Glomerular visceral epithelial cell (primary cell): ENCODE measurements at regions not wholly inside any gene's neighbourhood (a gene's known extent, or its start where the extent isn't known, plus 50 kb on each side); places are given as distances from the start of the nearest gene placed in this dataset.

Source experiments
- DNase-seq: peaks from one replicate; pipeline ENCODE4 v3.0.0-alpha.2; 2016; ENCODE audit errors: extremely low spot score

DNA sequence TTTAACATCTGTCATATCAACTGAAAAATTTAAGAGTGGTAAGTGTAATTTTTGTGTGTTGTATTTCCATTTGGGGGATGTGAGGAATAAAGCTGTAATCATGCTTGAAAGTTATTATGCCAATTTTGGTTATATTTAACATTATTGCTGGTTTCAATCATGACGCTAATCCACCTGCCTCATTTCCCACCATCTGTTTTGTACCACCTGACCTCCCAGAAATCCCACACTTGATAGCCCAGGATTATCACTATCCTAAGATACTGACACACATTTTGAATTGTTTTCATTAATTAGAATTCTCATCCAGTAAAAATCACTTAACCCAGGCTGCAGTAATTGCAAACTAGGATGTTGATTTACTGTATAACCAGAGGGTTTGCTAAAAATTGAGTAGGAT lies 1119.8 kb downstream of the AACS start:
- DNase-seq = no peak

GRCh38 chr12:126189856-126190255 lies 1124.6 kb downstream of the AACS start:
- no peak for DNase-seq

DNA sequence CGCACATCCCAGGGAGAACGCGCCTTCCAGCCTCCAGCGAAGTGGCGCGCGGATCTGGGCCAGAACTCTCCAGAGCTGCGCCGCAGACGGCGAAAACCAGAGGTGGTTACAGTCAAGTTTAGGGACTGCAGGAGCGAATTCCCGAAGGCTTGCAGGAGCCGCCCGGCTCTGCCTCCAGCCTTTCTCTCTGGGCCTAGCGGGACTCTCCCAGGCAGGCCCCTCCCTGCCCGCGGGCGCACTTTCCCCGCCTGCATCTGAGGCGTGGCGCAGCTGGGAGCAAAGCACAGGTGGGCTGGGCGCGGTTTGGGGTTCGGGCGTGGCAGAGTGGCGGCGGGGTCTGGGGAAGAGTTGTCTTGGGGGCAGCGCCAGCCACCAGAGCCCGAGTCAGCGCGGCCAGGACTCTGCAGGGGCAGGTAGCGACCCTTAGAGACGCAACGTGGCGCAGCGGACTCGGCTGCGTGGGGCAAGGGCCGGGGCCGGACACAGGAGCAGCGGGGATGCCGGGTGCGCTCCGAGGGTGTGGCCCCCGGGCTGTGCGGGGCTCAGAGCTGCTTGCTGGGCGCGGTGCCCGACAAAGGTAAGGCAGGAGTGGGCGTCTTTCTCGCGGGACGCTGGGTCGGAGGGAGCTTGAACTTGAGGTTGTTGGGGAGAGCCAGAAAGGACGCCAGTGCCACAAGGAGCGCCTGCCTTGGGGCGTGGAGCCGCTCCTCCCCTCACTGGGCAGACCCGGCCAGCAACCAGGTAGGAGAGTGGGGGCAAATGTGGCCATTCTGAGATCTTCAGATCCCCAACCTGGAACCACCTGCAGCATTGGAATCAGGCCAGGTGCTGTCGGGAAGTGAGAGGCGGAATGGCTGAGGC lies 1126.0 kb downstream of the AACS start:
- peak; percentile 40 for DNase-seq

GRCh38 chr12:126191949-126192348 lies 1126.7 kb downstream of the AACS start:
- DNase-seq = no peak

DNA sequence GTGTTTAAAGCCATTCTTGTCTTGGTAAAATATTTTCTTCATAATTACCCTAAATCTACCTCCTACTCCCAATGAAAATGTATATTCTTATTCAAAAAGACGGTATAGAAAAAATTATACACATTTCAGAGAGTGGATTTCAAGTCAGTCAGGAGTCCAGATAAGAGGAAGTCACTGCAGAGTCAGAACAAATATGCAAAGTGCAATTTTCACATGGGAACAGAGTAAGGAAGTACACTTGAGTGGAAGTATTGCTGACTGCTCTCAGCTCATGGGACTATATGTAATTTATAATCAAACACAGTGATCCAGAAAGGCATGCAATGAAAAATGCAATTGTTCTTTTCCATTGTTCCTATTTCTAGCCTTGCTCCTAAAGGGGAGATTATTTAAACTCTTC lies 1128.0 kb downstream of the AACS start:
- no peak for DNase-seq

DNA sequence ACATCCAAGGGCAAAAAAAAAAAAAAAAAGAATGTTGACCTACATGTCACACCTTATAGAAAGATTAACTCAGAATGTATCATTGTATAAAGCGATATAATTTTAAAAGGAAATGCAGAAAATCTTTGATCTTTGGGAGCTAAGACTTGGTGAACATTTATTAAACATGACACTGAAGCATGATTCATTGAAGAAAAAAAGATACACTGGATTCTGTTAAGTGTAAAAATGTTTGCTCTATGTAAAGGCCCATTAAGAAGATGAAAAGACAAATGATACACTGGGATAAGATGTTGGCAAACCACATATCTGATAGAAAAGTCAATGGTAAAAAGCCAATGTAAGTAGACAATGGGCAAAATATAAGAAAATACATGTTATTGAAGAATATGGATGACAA lies 1131.0 kb downstream of the AACS start:
- no peak for DNase-seq

DNA sequence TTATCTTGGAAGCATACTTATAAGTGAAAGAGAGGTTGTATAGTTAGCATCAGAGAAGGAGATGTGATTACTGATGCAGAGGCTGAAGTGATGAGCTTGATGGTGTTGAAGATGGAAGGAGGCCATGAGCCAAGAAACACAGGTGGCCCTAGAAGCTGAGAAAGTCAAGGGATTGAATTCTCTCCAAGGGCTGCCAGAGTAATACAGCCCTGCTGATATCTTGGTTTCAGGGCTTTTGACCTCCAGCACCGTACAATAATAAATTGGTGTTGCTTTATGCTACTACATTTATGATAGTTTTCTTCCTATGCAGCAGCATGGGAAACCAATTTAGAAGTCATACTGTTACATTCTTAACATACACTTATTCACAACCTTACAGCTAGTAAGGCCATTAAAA lies 1133.3 kb downstream of the AACS start:
- DNase-seq = no peak

DNA sequence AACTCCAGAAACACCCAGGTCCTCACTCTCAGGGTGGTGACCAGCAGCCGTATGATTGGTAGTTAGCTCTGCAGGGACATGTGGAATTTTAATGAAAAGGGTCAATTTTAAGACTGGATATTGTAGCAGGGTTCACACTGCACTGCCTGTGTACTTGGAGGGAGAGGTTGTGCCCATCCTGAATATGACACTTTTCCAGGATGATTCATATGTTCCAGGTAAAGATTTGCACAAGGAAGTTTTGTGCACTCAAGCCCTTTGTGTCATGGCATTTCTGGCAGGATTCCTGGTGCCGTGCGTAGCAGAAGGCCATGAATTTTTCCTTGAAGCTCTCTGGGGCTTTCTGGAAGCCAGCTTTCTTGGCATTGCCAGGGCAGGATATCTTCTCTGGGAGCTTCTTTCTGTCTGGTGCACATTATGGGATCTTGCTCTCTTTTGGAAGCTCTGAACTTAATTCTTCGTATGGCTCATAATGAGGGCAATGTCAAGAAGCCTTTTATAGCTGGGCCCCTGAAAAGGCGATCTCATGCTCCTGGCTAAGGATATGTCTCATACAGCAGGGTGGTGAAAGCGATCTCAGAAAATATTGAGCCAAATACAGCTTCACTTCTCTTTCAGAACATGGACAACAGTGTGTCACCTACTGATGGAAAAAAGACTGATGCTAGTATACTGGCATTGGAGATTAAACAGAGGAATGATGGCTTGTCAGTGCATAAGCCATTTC lies 1133.9 kb downstream of the AACS start:
- DNase-seq = peak; percentile 37

DNA sequence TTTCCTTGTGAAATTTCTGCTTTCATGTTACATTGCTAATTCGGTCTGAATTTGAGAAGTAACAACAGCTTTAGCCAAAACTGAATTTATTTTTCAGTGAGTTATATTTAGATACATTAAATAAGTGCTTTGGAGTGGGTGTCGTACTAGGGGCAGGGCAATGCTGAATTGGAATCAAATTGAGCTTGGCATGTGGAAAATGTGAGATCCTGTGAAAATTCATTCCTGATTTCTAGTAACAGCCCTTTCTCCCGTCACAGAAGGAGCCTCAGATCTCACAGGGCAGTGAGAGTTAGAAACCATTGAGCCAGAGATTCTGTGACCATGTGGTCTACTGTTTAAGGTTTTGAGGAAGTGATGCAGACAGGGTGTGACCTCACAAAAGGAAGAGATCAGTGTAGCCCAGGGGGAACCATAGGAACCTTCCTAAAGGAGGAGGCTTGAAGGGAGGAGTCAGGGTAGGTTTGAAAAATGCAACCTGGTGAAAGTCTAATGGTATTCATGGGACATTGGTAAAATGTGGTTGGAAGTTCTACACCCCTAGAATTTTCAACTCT lies 1136.8 kb downstream of the AACS start:
- DNase-seq = no peak

- no peak for DNase-seq
Measured at GRCh38 chr12:126204326-126204725, 1139.1 kb downstream of the AACS start.

GRCh38 chr12:126210026-126210425 lies 1144.8 kb downstream of the AACS start:
- no peak for DNase-seq

DNA sequence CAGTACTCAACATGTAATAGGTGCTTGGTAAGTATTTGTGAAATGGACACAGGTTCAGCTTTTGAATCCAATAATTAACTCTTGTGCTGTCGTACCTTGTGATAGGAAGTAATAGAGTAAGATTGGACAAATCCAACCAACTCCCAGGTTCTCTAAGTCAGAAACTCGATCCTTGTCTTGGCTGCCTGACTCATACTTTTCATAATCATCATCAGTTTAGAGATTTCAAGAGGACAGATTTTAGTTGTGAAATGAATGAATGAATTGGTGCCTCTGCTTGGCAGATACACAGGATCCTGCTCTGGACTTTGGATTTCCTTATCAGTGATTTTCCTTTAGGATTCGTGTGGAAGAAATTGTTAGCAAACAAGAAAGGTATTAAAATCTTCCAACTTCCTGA lies 1145.2 kb downstream of the AACS start:
- DNase-seq = no peak

DNA sequence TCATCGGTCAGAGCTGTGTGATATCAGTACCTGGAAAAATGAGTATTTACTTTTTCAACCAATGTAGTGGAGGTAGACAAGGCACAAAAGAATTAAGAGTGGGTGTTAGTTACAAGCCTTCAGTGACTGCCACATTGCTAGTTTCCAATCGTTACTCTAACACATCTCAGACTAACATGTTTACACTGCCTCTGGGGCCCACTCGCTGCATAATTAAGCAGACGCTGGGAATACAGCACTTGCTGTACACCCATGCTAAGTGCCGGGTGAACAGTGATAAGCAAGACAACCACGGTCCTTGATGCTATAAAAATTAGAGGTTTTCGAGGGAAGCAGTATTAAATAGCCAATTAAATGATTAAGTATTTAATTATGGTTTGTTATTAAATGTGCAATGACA lies 1147.6 kb downstream of the AACS start:
- DNase-seq = no peak

DNA sequence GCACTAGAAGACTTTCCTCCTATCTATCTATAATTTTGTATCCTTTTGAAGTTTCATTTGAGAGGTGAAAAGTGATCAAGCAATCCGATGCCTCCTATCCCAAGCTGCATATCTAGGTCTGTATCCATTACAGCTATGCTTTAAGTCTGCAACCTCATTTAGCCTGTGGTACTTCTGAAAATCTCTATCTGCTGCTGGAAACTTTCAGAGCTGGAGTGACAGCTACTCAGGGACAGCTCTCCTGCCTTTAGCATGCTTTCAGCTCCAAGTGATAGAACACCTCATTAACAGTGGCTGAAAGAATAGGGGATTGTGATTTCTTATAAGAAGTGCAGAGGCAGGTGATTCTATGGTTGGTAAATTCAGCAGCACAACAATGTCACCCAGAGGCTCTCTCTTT lies 1153.5 kb downstream of the AACS start:
- no peak for DNase-seq

GRCh38 chr12:126219139-126219538 lies 1153.9 kb downstream of the AACS start:
- DNase-seq = no peak

- DNase-seq = peak; percentile 20
Measured at GRCh38 chr12:126219654-126220279, 1154.5 kb downstream of the AACS start.

DNA sequence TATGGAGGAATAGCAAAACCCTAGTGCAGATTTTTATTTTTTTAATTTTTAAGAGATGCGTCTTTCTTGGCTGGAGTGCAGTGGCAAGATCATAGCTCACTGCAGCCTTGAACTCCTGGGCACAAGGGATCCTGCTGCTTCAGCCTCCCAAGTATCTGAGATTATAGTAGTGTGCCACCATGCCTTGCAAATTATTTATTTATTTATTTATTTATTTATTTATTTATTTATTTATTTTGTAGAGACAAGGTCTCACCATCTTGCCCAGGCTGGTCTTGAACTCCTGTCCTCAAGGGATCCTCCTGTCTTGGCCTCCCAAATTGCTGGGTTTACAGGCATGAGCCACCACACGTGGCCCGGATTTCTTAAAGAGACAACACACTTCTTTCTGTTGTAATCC lies 1158.8 kb downstream of the AACS start:
- DNase-seq = no peak

DNA sequence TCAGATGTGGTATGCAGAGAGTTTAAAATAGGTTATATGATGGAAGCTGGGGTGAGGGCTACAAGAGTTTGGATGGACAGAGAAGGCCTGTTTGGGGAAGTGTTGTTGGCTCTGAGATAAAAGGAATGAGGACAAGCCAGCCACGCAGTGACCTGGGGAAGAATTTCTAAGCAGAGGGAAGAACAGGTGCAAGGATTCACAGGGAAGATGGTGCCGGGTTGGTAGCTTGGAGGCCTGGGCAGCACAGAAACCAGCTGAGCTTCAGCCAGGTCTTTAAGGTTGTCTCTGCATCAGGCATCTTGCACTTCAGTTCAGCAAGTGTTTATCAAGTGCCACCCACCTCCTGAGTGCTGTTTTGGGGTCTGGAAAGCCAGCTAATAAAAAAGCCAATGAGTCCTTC lies 1163.7 kb downstream of the AACS start:
- no peak for DNase-seq

- no peak for DNase-seq
Measured at GRCh38 chr12:126232711-126233110, 1167.5 kb downstream of the AACS start.

- DNase-seq = no peak
Measured at GRCh38 chr12:126233625-126234024, 1168.4 kb downstream of the AACS start.

GRCh38 chr12:126243814-126244440 lies 1178.7 kb downstream of the AACS start:
- no peak for DNase-seq

DNA sequence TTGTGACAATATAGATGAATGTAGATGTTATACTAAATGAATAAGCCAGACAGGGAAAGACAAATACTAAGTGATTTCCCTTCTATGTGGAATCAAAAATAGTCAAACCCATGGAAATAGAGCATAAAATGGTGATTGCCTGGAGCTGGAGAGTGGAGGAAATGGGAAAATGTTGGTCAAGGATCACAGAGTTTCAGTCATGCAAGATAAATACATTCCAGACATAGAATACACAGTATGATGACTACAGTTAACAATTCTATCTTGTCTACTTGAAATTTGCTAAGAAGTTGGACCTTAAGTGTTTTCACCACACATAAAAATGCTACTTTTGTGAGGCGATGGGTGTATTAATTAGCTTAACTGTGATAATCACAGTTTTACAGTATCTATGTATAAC lies 1182.7 kb downstream of the AACS start:
- DNase-seq = peak; percentile 77
